ENCODE measurements at regions not wholly inside any gene's neighbourhood (a gene's known extent, or its start where the extent isn't known, plus 50 kb on each side); places are given as distances from the start of the nearest gene placed in this dataset.

DNA sequence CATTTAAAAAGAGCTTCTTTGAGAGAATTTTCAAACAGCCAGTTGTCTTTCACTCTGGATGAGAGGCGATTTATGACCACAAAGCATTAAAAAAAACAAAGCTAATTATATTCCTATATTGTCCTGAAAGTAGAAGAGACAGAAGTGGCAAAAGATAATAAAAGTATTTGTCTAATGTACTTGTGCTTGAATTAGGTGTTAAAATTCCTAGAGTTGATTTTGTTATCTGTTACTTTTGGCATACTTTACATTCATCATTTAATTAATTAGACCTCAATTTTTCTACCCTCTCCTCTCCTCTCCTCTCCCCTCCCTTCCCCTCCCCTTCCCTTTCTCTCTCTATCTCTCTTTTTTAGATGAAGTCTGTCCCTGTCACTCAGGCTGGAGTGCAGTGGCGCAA, 635.1 kb upstream of the ZNF385D start:
- WGBS (ENCODE audit: extremely low coverage, insufficient coverage, insufficient read length): no CpG with 5 or more reads among the region's 2 CpGs
- Histone ChIP-seq H3K9ac (ENCODE audit: low read length) (no peak overlapping the region), H3K4me3 (ENCODE audit: low read depth, low read length) (no peak overlapping the region), H3K36me3 (ENCODE audit: control insufficient read depth in 1 of 2, insufficient read depth in 2 of 2, low read length in 2 of 2) (no peaks in the 10 kb centered on the region), H3K79me1 (ENCODE audit: low read length) (no peaks in the 10 kb centered on the region), H2BK5ac (ENCODE audit: low read depth, low read length, poor library complexity) (no peak overlapping the region), H3K27me3 (ENCODE audit: insufficient read depth, low read length) (no peaks in the 10 kb centered on the region), H3K27ac (ENCODE audit: low read depth, low read length) (no peak overlapping the region), H2BK120ac (ENCODE audit: insufficient read depth, low read length, poor library complexity) (no peak overlapping the region), H4K8ac (ENCODE audit: low read depth, low read length) (no peak overlapping the region), H4K12ac (ENCODE audit: low read depth, low read length) (no peak overlapping the region), H3K23ac (ENCODE audit: low read length) (no peak overlapping the region), H3K14ac (ENCODE audit: low read length) (no peak overlapping the region), H2AK5ac (ENCODE audit: low read length) (no peak overlapping the region), H3K4me1 (ENCODE audit: control insufficient read depth in 1 of 2, insufficient read depth in 2 of 2, low read length in 2 of 2) (no peaks in the 10 kb centered on the region), H3K18ac (ENCODE audit: low read length) (no peak overlapping the region), H3K9me3 (ENCODE audit: insufficient read depth, low read depth, low read length) (no peaks in the 10 kb centered on the region), H4K91ac (ENCODE audit: low read depth, low read length) (no peak overlapping the region), H2AFZ (ENCODE audit: insufficient read depth, low read length, poor library complexity) (no peak overlapping the region), H2BK12ac (ENCODE audit: low read length) (no peak overlapping the region), H3K79me2 (ENCODE audit: control insufficient read depth, insufficient read depth, low read length, poor library complexity) (no peaks in the 10 kb centered on the region), H3K4me2 (ENCODE audit: low read length) (no peak overlapping the region), H3K4ac (ENCODE audit: low read depth, low read length) (no peak overlapping the region)
- DNase-seq: no peak

GRCh38 chr3:22392286-22392685, 641.3 kb upstream of the ZNF385D start:
- no peaks in the 10 kb centered on the region for H3K79me2 ChIP-seq (ENCODE audit: control insufficient read depth, insufficient read depth, low read length, poor library complexity)
- no peaks in the 10 kb centered on the region for H3K36me3 ChIP-seq (ENCODE audit: control insufficient read depth in 1 of 2, insufficient read depth in 2 of 2, low read length in 2 of 2)
- H3K4me2 ChIP-seq (ENCODE audit: low read length): no peak overlapping the region
- H3K27ac ChIP-seq (ENCODE audit: low read depth, low read length): no peak overlapping the region
- H3K79me1 ChIP-seq (ENCODE audit: low read length): no peaks in the 10 kb centered on the region
- no peak overlapping the region for H3K4ac ChIP-seq (ENCODE audit: low read depth, low read length)
- no peak overlapping the region for H2BK120ac ChIP-seq (ENCODE audit: insufficient read depth, low read length, poor library complexity)
- H2AK5ac ChIP-seq (ENCODE audit: low read length): no peak overlapping the region
- no peak overlapping the region for H2BK5ac ChIP-seq (ENCODE audit: low read depth, low read length, poor library complexity)
- no peak overlapping the region for H2AFZ ChIP-seq (ENCODE audit: insufficient read depth, low read length, poor library complexity)
- WGBS (ENCODE audit: extremely low coverage, insufficient coverage, insufficient read length): no CpG with 5 or more reads among the region's 2 CpGs
- no peak for DNase-seq
- no peak overlapping the region for H4K12ac ChIP-seq (ENCODE audit: low read depth, low read length)
- H2BK12ac ChIP-seq (ENCODE audit: low read length): no peak overlapping the region
- H3K14ac ChIP-seq (ENCODE audit: low read length): no peak overlapping the region
- no peak overlapping the region for H4K8ac ChIP-seq (ENCODE audit: low read depth, low read length)
- no peaks in the 10 kb centered on the region for H3K27me3 ChIP-seq (ENCODE audit: insufficient read depth, low read length)
- H3K4me1 ChIP-seq (ENCODE audit: control insufficient read depth in 1 of 2, insufficient read depth in 2 of 2, low read length in 2 of 2): no peaks in the 10 kb centered on the region
- H4K91ac ChIP-seq (ENCODE audit: low read depth, low read length): no peak overlapping the region
- H3K9ac ChIP-seq (ENCODE audit: low read length): no peak overlapping the region
- H3K18ac ChIP-seq (ENCODE audit: low read length): no peak overlapping the region
- H3K23ac ChIP-seq (ENCODE audit: low read length): no peak overlapping the region
- H3K9me3 ChIP-seq (ENCODE audit: insufficient read depth, low read depth, low read length): no peaks in the 10 kb centered on the region
- no peak overlapping the region for H3K4me3 ChIP-seq (ENCODE audit: low read depth, low read length)

GRCh38 chr3:22392859-22393258, 641.8 kb upstream of the ZNF385D start:
- Histone ChIP-seq H3K4me2 (ENCODE audit: low read length) (no peak overlapping the region), H3K14ac (ENCODE audit: low read length) (no peak overlapping the region), H3K4ac (ENCODE audit: low read depth, low read length) (no peak overlapping the region), H3K79me1 (ENCODE audit: low read length) (no peaks in the 10 kb centered on the region), H2BK12ac (ENCODE audit: low read length) (no peak overlapping the region), H3K79me2 (ENCODE audit: control insufficient read depth, insufficient read depth, low read length, poor library complexity) (no peaks in the 10 kb centered on the region), H2AK5ac (ENCODE audit: low read length) (no peak overlapping the region), H3K9me3 (ENCODE audit: insufficient read depth, low read depth, low read length) (no peaks in the 10 kb centered on the region), H3K23ac (ENCODE audit: low read length) (no peak overlapping the region), H2BK120ac (ENCODE audit: insufficient read depth, low read length, poor library complexity) (no peak overlapping the region), H3K27me3 (ENCODE audit: insufficient read depth, low read length) (no peaks in the 10 kb centered on the region), H4K12ac (ENCODE audit: low read depth, low read length) (no peak overlapping the region), H2BK5ac (ENCODE audit: low read depth, low read length, poor library complexity) (no peak overlapping the region), H3K18ac (ENCODE audit: low read length) (no peak overlapping the region), H3K4me3 (ENCODE audit: low read depth, low read length) (no peak overlapping the region), H2AFZ (ENCODE audit: insufficient read depth, low read length, poor library complexity) (no peak overlapping the region), H3K27ac (ENCODE audit: low read depth, low read length) (no peak overlapping the region), H3K9ac (ENCODE audit: low read length) (no peak overlapping the region), H4K91ac (ENCODE audit: low read depth, low read length) (no peak overlapping the region), H4K8ac (ENCODE audit: low read depth, low read length) (no peak overlapping the region), H3K36me3 (ENCODE audit: control insufficient read depth in 1 of 2, insufficient read depth in 2 of 2, low read length in 2 of 2) (no peaks in the 10 kb centered on the region), H3K4me1 (ENCODE audit: control insufficient read depth in 1 of 2, insufficient read depth in 2 of 2, low read length in 2 of 2) (no peaks in the 10 kb centered on the region)
- DNase-seq: no peak

GRCh38 chr3:22399566-22399965, 648.6 kb upstream of the ZNF385D start:
- WGBS (ENCODE audit: extremely low coverage, insufficient coverage, insufficient read length): no CpG with 5 or more reads among the region's 4 CpGs
- H3K23ac ChIP-seq (ENCODE audit: low read length): no peak overlapping the region
- H3K36me3 ChIP-seq (ENCODE audit: control insufficient read depth in 1 of 2, insufficient read depth in 2 of 2, low read length in 2 of 2): no peaks in the 10 kb centered on the region
- H3K14ac ChIP-seq (ENCODE audit: low read length): no peak overlapping the region
- H4K91ac ChIP-seq (ENCODE audit: low read depth, low read length): no peak overlapping the region
- H2BK120ac ChIP-seq (ENCODE audit: insufficient read depth, low read length, poor library complexity): no peak overlapping the region
- H2AK5ac ChIP-seq (ENCODE audit: low read length): no peak overlapping the region
- no peak overlapping the region for H4K8ac ChIP-seq (ENCODE audit: low read depth, low read length)
- H3K9ac ChIP-seq (ENCODE audit: low read length): no peak overlapping the region
- no peak overlapping the region for H2AFZ ChIP-seq (ENCODE audit: insufficient read depth, low read length, poor library complexity)
- no peak for DNase-seq
- H3K27ac ChIP-seq (ENCODE audit: low read depth, low read length): no peak overlapping the region
- H3K27me3 ChIP-seq (ENCODE audit: insufficient read depth, low read length): no peaks in the 10 kb centered on the region
- no peak overlapping the region for H3K4ac ChIP-seq (ENCODE audit: low read depth, low read length)
- no peak overlapping the region for H2BK12ac ChIP-seq (ENCODE audit: low read length)
- no peak overlapping the region for H3K4me2 ChIP-seq (ENCODE audit: low read length)
- H3K4me1 ChIP-seq (ENCODE audit: control insufficient read depth in 1 of 2, insufficient read depth in 2 of 2, low read length in 2 of 2): no peaks in the 10 kb centered on the region
- no peaks in the 10 kb centered on the region for H3K79me1 ChIP-seq (ENCODE audit: low read length)
- no peaks in the 10 kb centered on the region for H3K9me3 ChIP-seq (ENCODE audit: insufficient read depth, low read depth, low read length)
- no peaks in the 10 kb centered on the region for H3K79me2 ChIP-seq (ENCODE audit: control insufficient read depth, insufficient read depth, low read length, poor library complexity)
- no peak overlapping the region for H3K4me3 ChIP-seq (ENCODE audit: low read depth, low read length)
- no peak overlapping the region for H4K12ac ChIP-seq (ENCODE audit: low read depth, low read length)
- no peak overlapping the region for H3K18ac ChIP-seq (ENCODE audit: low read length)
- no peak overlapping the region for H2BK5ac ChIP-seq (ENCODE audit: low read depth, low read length, poor library complexity)

GRCh38 chr3:22401499-22401898, 650.5 kb upstream of the ZNF385D start:
- H3K23ac ChIP-seq (ENCODE audit: low read length): no peak overlapping the region
- no peaks in the 10 kb centered on the region for H3K27me3 ChIP-seq (ENCODE audit: insufficient read depth, low read length)
- H4K91ac ChIP-seq (ENCODE audit: low read depth, low read length): no peak overlapping the region
- H3K27ac ChIP-seq (ENCODE audit: low read depth, low read length): no peak overlapping the region
- no peaks in the 10 kb centered on the region for H3K9me3 ChIP-seq (ENCODE audit: insufficient read depth, low read depth, low read length)
- no peak overlapping the region for H4K8ac ChIP-seq (ENCODE audit: low read depth, low read length)
- H3K9ac ChIP-seq (ENCODE audit: low read length): no peak overlapping the region
- H3K4me1 ChIP-seq (ENCODE audit: control insufficient read depth in 1 of 2, insufficient read depth in 2 of 2, low read length in 2 of 2): no peaks in the 10 kb centered on the region
- H3K36me3 ChIP-seq (ENCODE audit: control insufficient read depth in 1 of 2, insufficient read depth in 2 of 2, low read length in 2 of 2): no peaks in the 10 kb centered on the region
- no peaks in the 10 kb centered on the region for H3K79me1 ChIP-seq (ENCODE audit: low read length)
- no peaks in the 10 kb centered on the region for H3K79me2 ChIP-seq (ENCODE audit: control insufficient read depth, insufficient read depth, low read length, poor library complexity)
- H3K4me2 ChIP-seq (ENCODE audit: low read length): no peak overlapping the region
- H2BK5ac ChIP-seq (ENCODE audit: low read depth, low read length, poor library complexity): no peak overlapping the region
- no peak overlapping the region for H2AK5ac ChIP-seq (ENCODE audit: low read length)
- no peak overlapping the region for H4K12ac ChIP-seq (ENCODE audit: low read depth, low read length)
- no peak overlapping the region for H3K14ac ChIP-seq (ENCODE audit: low read length)
- H3K4me3 ChIP-seq (ENCODE audit: low read depth, low read length): no peak overlapping the region
- H2AFZ ChIP-seq (ENCODE audit: insufficient read depth, low read length, poor library complexity): no peak overlapping the region
- H2BK12ac ChIP-seq (ENCODE audit: low read length): no peak overlapping the region
- H2BK120ac ChIP-seq (ENCODE audit: insufficient read depth, low read length, poor library complexity): no peak overlapping the region
- no peak for DNase-seq
- H3K18ac ChIP-seq (ENCODE audit: low read length): no peak overlapping the region
- no peak overlapping the region for H3K4ac ChIP-seq (ENCODE audit: low read depth, low read length)
